NCI-H82 treated with DMSO at 0.1 percent for 48 hours (cell line): ENCODE measurements at regions not wholly inside any gene's neighbourhood (a gene's known extent, or its start where the extent isn't known, plus 50 kb on each side); places are given as distances from the start of the nearest gene placed in this dataset.

Experiments
- DNase-seq: peaks from one replicate; lab custom pipeline; 2025; ENCODE audit not compliant: unreplicated experiment; lab: John Stamatoyannopoulos, UW

DNA sequence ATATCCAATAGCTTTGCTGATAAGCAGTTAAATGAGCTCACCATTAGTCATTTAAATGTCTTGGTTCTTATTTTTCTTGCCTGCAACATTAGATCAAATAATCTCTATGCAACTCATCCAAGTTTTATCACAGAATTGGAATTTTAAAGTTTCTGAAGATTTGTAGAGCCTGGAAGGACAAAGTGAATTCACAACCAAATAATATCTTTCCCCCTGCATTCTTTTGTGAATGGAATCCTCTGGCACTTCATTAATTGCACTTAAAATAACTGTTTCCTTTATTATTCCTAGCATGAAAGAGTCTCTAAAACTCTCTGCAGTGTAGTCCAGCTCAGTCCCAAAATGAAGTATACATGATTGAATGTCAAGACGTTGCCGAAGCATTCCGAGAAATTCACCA lies 345.6 kb upstream of the TGFBR2 start:
- DNase-seq, result no peak

DNA sequence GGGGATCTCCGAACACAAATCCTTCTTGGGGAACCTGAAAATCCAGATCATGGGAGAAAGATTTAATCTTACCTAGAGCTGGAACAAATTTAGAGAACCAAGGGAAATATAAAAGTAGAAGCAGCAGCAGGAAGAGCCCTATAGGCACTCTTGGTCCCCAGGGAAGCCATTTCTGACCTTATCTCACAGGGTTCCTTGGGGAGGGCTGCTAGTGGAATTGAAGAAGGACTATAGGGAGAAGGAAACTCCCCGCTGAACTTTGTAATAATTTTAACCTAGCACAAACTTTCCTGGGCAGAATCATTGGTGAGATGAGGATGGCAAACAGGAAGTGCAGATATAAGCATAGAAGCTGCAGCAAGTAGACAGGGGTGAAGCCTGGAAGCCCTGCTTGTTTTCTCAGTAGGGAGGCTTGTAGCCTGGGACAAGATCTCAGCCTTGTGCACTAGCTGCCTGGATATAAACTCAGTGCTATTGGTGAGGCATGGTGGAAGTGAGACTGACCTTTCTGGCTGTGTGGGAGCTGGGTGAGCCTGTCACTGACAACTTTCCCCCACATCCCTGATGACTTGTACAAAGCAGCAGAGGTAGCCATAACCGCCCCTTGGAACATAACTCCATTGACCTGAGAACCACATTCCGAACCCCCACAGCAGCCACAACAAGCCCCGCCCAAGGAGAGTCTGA lies 343.0 kb upstream of the TGFBR2 start:
- DNase-seq, result no peak

DNA sequence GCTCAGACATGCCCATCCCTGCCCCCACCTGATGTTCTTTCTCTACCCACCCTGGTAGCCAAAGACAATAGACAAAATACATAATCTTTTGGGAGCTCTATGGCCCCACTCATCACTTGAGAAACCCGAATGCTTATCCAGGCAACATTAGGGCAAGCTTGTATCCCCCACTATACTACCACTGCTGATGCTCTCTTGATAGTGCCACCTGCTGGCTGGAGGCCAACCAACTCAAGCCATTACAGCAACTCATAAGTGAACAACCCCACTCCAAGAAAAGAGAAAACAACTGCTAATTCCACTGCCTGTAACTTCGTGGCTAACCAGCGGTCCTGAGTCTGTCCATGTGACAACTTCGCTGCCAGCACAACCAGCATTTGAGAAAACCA lies 342.5 kb upstream of the TGFBR2 start:
- no peak for DNase-seq

DNA sequence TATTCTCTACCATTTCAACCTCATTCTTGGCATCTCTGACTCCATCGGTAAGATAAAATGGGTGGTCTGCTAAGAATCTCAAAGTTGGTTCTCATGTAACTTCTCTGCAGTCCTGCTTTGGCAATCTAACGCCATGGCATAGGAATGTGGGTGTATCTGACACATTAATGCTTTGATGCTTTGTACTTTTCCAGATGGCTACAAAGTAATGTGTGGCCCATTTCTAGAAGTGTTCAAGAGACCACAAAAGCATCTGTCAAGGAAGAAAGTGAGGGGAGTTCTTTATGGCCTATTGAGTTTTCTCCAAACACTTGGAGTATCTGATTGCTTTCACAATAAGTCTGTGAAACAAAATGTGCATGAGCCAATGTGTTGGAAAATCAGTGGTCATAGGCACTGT lies 339.9 kb upstream of the TGFBR2 start:
- no peak for DNase-seq

DNA sequence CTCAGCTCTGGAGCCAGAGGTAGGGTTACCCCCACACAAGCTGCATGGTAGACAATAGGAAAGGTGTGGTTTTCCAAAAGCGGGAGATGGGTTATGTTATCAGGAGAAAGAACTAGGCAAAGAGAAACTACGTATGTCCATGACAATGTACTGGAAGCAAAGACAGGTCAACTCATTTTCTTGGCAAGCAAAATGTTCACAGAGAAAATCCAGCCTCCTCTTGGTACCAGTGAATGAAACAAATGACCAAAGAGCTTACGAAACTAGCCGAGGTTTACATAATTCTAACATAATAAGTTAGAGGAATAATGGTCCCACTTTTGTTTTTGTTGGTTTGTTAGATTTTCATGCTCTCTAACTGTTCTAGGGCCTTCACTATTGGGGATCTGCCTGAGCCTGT lies 338.1 kb upstream of the TGFBR2 start:
- DNase-seq, result no peak

DNA sequence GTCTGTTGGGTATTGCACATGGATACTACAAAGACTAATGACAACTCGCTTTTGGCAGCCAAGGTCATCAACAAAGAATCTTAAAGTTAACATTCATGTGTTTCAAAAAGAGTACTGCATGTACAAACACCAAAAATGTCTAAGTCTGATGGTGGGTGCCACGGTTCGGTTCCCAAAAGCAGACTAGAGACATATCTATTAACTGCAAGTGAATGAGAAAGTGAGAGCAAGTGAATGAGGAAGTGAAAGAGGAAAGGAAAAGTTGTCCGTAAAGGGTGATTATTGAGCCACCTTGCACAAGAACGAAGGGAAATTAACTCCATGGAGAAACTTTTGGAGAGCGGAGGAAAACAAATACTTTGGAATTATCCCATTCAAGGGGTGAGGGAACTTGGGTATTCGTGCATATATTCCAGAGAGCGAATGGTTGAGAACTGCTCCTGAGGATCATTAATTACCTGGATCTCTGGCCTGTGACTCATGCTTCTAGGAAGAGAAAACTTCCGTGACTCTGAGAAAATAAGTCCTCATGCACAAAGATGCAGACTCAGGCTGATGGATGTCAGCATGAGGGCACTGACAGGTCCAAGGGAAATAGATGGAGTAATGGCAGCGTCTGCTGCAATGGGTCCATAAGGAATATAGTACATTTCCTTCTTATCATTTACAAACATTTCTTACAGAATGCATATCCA lies 336.5 kb upstream of the TGFBR2 start:
- no peak for DNase-seq

DNA sequence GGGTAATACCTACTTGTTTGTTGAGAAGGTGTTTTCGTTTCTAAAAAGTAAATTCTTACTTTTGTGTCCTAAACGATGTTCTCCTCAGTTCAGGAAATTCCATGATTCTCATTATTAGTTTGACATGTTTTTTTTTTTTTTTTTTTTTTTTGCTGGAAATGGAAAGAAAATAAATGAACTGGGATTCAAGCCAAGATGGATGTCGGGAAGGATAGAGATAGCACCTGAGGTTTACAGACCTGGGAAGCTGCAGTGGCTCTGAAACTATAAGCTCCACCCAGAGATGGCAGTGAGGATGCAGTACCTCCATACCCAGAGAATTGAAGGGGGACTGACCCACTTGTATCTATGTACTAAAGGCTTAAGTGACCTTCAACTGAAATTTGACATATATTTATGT lies 334.6 kb upstream of the TGFBR2 start:
- no peak for DNase-seq

DNA sequence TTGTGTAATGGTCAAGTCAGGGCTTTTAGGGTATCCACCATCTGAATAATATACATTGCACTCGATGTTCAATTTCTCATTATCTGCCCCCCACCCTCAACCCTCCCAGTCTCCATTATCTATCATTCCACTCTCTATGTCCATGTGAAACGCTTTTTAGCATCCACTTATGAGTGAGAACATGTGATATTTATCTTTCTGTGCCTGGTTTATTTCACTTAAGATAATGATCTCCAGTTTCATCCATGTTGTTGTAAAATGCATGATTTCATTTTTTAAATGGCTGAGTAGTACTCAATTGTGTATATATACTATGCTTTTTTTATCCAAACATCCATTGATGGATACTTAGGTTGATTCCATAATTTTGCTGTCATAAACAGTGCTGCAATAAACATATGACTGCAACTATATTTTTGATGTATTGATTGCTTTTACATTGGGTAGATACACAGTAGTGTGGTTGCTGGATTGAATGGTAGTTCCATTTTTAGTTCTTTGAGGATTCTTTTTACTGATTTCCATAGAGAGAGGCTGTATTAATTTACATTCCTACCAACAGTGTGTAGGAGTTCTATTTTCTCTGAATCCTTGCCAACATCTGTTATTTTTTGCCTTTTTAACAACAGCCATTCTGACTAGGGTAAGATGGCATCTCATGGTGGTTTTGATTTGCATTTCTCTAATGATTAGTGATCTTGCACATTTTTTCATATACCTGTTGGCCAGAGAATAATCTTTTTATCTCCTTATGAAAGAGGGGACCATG lies 332.9 kb upstream of the TGFBR2 start:
- DNase-seq, result no peak

DNA sequence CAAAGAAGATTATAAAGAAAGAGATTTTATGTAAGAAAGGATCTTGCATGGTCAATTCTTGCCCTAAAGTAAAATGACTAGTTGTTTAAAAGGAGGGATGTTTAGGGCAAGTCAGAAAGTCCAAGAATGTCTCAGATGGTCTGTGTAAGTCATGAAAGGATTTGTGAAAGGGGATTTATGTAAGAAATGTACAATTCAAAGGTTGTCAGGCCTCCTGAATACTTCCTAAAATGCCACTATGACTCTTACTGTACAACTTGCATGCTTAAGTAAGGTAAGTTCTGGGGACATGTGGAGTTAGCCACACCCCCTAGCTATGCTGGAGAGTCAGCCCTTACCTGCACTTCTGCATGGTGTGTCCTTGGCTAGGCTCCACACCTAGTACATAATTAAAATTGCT lies 328.9 kb upstream of the TGFBR2 start:
- no peak for DNase-seq

DNA sequence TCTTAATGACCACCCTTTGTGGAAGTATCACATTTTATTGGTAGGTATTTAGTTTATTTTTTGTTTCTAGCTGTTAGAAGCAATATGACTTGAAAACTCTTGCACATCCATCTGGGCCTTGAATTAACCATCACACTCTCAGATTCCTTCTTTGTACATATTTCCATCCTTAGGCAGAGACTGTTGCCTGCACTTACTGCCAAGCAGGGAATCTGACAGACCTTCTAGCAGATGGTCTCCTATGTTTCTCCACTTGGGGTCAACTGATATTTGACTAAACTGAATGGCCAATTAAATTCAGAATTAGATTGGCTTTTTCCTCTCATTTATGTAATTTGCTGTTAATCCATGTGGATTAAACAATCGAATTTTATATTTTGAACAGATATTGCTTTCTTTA lies 324.9 kb upstream of the TGFBR2 start:
- no peak for DNase-seq

DNA sequence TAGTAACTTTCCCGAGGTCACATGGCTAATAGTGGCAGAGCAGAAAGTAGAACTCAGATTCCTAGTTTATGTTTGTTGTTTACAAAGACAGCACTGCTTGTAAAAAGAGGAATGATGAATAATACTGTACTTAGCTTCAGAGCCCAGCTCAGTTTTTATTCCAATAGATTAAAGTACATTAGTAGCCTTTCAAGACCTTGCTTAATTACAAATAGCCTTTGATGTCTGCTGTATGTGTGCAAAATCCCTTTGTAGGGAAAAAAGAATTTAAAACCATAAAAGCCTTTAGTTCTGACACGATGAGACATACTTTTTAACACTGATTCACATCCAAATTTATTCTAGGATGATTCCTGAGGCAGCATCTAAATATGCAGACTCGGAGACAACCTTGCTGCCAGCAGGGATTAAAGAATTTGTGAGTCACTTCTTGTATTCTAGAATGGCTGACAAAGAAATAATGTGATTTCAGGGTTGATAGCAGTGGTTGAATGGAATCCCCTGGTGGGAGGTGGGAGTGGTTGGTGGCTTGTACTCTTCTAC lies 324.2 kb upstream of the TGFBR2 start:
- no peak for DNase-seq

DNA sequence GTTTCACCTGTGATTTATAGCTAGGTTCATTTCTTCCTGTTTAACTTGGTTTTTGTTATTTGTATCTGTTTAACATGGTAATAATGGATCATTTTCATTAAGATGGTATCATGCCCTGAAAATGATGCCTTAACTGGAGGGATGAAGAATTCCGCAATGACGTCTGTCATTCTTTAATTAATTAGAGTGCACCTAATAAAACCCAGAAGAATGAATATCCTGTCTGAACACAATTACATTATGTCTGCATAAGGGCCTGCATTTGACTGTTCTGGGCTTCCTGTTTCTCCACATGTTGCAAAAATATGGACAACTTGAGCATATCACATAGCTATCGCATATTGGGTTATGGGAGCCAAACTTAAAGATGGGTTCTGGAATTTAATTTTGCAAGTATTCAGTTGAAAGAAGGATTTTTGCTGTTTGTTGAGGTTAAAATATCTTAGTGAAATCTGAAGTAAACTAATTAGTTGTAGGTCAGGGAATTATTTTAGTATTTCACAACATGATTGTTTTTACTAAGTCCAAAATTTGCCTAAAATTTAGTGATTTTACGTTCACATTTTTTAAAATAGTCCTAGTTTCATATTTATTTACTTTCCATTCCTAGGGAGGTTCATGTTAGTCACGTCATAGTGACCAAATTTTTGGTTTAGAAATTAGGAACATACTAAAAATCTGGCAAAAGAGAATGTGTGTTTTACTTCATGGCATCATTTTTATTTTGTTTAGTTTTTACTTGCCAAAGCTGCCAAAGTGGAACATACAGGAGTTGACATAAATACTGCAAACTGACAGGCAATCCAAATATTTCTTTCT lies 321.0 kb upstream of the TGFBR2 start:
- DNase-seq, result no peak

DNA sequence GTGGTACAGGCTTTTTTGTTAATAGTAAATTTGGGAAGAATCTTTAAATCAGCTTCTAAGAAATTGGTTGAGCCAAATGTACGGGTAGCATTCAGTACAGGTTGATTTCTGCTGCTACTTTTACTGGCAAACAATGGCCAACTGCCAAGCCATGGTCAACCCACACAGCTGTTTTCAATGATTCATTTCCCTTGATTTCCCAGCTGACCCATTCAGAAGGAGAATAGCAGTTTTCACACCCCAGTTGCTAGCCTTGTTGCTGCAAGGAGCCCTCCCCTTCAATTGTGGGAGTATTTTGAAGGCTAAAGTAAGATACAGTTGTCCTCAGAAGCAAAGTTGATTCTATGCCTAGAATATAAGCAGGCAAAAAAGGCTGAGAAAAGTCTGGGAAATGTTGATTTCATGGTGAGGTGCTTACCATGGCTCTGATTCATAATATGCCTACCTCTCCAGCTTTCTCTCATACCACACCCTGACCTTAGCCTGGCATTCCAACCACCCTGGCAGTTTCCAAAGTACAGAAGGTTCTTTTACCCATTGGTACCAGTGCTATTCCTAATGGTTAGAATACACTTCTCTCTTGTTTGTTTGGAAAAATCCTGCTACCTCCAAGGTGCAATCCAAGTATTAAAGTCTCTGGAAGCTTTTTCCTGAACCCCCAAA lies 320.3 kb upstream of the TGFBR2 start:
- DNase-seq, result no peak

DNA sequence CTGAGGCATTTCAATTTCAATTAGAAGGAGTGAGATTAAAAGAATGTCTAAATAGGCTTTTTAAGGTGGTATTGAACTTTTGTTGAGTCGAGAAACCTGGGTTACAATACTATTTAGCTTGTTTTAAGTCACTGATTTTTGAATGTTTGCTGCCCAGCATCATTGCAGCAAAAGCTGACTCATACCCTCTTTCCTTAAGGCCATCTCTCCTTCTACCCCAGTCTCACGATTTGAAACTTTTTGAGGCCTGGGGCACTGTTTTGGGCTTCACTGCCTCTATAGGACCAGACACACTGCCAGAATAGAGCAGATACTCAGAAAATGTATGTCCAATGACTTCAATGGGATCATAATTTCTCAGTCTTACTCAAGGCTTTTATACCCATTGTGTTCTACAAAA lies 319.6 kb upstream of the TGFBR2 start:
- no peak for DNase-seq

DNA sequence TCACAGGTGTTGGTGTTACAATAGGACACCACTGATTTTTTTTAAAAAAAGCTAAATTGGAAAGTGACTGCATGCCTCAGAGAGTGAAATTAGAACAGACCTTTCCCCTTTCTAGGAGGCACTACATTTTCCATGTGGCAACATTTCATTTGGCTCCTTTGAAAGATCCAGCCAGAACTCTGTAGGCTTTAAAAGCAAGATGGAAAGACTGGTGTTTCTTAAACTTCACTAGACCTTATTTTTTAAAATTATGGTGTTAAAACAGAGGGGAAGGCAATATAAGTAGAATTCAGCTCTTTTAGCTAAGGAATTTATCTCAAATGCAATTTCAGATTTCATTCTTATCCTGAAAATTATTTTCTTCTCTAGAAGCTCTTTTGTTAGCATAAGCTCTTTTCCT lies 317.6 kb upstream of the TGFBR2 start:
- no peak for DNase-seq

DNA sequence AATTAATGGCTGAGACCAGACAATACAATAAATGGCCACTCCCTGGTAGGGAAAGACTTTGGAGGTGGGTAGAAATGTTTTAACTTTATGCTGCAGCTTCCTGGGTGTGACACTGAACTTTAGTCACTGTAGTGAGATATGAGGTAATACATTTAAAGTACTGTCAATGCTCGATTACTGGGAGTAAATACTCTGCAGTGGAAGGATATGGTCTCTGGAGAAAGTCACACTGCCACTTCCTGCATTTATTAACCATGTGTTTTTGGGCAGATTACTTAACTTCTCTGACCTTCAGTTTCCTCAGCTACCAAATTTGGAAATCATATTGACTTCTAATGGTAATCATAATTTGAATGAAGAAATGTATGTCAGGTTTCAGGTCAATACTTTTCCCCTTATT lies 317.1 kb upstream of the TGFBR2 start:
- no peak for DNase-seq

DNA sequence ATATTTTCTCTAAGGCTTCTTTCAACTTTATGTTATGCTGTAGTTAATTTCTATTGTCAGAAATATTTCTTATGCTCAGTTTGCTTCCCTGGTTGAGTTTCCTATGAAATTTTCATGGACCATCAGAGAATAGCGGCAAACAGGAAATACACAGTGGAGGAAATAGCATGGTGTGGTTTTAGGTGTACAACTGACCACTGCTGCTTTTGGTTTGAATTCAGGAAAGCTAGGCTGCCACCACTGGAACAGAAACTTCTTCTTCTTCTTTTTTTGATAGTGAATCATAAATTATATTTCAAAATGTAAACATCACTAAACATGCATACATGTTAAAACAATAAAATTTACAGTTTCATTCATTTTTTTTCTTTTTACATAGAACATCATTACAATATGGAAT lies 316.6 kb upstream of the TGFBR2 start:
- no peak for DNase-seq

DNA sequence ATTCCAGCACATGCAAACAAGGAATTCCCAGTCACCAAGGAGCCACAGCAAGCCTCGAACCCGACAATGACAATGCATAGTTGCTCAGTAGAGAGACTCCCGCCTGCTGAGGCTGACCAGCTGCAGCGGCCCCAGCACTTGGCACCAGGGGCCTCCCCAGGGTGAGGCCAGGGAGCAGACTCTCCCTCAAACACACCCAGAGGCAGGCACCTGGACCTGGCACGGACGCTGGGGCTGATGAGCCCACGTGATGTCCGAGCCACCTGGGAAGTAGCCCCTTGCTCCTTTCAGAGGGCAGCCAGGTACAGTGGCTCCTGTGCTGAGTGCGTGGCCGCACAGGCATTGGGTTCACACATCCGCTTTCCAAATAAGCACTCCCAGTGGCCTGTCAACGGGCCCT lies 315.9 kb upstream of the TGFBR2 start:
- DNase-seq, result no peak

DNA sequence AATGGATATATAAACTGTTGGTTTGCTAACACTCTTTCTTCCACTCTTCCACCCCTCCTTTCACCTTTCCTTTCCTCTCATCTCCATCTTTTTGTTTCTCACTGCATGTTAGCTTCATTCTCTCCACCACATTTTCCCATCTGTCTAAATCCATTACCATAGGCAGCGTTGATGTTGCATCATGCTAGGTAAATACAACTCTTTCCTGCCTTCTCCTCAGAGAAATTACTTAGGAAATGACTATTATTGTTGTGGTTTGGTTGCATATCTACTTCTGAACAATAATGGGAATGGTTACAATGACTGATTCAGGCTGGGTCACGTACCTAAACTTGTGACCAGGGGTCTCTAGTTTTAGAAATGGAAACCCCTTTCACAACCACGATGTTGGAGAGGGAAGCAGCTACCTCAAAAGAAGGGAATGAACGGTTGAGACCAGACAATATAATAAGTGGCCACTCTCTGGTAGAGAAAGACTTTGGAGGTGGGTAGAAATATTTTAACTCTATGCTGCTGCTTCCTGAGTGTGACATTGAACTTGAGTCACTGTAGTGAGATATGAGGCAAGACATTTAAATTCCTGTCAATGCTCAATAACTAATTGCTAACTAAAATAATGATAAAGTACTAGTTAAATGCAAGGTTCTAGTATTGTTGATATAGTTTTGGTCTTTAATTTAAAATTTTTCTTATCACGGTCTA lies 314.1 kb upstream of the TGFBR2 start:
- no peak for DNase-seq

DNA sequence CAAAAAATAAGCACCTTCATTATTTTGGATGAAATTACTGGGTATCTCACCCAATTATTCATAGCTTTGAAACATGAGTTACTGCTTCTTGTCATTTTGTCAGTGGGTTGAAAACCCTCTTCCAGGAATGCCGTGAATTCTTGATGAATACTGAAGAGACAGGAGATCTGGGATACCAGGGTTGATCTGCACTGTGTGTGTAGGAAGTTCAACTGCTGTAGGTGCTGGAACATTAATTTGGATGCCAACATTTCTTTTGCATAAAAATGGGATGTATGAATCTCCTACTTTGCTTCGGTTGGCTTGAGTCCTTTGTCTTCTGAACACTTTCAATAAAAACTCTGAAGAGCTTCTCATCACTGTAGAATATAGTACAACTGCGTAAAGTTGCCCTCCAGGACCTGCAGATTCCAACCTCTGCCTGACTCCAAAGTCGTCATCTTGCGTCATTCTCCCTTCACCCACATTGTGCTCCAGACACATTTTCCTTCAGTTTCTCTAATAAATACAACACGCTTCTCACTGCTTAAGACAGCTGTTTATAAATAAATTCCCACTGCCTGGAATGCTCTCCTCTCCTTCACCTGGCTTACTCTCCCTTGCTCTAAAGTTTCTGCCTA lies 312.7 kb upstream of the TGFBR2 start:
- no peak for DNase-seq
